Mammary epithelial cell (primary cell): ENCODE measurements at regions not wholly inside any gene's neighbourhood (a gene's known extent, or its start where the extent isn't known, plus 50 kb on each side); places are given as distances from the start of the nearest gene placed in this dataset.

Experiments
- EZH2 ChIP-seq: IDR thresholded peaks from 2 replicates; pipeline ENCODE4 v1.6.1; 2012; ENCODE audit warnings: low read length, inconsistent platforms, borderline replicate concordance
- TF ChIP-seq, protein P1 (sequence below), 2 donors: IDR thresholded peaks in 1 of 2; conservative IDR thresholded peaks in 1 of 2; 2 replicates each; pipeline ENCODE4 v1.5.1; 2011 to 2012; ENCODE audit warnings: inconsistent platforms in 2 of 2, low read length in 2 of 2, mild to moderate bottlenecking in 2 of 2, control low read depth in 1 of 2, low read depth in 1 of 2; ENCODE audit not compliant: insufficient read depth in 1 of 2; ENCODE audit errors: extremely low read depth in 1 of 2

GRCh38 chr3:8182904-8183303 is 318.7 kb upstream of the LMCD1 start:
- TF ChIP-seq, protein P1, sequence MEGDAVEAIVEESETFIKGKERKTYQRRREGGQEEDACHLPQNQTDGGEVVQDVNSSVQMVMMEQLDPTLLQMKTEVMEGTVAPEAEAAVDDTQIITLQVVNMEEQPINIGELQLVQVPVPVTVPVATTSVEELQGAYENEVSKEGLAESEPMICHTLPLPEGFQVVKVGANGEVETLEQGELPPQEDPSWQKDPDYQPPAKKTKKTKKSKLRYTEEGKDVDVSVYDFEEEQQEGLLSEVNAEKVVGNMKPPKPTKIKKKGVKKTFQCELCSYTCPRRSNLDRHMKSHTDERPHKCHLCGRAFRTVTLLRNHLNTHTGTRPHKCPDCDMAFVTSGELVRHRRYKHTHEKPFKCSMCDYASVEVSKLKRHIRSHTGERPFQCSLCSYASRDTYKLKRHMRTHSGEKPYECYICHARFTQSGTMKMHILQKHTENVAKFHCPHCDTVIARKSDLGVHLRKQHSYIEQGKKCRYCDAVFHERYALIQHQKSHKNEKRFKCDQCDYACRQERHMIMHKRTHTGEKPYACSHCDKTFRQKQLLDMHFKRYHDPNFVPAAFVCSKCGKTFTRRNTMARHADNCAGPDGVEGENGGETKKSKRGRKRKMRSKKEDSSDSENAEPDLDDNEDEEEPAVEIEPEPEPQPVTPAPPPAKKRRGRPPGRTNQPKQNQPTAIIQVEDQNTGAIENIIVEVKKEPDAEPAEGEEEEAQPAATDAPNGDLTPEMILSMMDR (conservative IDR thresholded peaks at IDR 0.05 in 1 of 2, IDR thresholded peaks at IDR 0.05 in 1 of 2; ENCODE audit: extremely low read depth in 1 of 2, insufficient read depth in 1 of 2, low read depth in 1 of 2, low read length in 2 of 2), result no peak
- TF ChIP-seq EZH2, result no peak
